NOMO-1 (cell line): ENCODE measurements at regions not wholly inside any gene's neighbourhood (a gene's known extent, or its start where the extent isn't known, plus 50 kb on each side); places are given as distances from the start of the nearest gene placed in this dataset.
A peak's percentile ranks its signal among the peaks of the same experiment; 100 is the strongest.
"Not testable (repeated sequence)": the region's sequence is repeated elsewhere in the genome, so short reads cannot be mapped to it uniquely, and the experiment has no call there.

Experiments used
- DNase-seq, 2 experiments: peaks; one replicate each; lab custom pipeline; 2025; ENCODE audit not compliant: unreplicated experiment in 2 of 2; lab: John Stamatoyannopoulos, UW

DNA sequence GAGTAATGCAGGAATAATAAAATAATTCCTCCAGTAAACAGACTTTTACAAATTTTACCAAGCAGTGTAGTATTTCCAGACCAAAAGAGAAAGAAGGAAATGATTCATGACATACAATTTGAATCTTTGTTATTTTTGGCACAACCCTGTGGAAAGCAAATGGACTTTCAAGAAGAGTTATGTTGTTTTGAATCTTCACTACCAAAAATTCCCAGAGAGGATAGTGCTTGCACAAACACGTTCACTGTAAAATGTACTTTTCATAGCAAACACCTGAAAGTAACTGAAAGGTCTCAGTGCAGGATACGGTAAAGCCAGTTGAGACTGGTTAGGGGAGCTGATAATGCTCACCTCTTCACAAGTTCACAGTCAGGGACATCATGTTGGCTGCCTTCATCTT is 107.1 kb downstream of the USP22 start:
- DNase-seq = no peak

DNA sequence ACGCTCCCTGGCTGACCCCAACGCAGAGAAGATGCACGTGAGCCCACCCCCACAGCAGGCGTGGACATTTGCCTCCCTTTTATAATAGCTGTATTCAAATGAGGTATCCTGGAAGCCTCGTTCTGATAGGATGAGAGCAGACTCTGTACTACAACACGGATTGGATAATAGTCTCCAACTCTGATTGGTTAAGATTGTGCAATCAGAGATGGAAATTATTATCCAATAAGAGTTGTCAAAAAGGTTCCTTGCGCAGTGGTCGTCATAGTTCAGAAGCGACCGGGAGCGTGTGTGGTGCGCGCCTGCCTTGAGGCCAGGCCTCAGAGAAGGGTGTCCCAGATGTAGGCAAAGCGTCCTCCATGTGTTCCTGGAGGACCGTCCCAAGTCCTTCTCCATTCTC is 104.6 kb downstream of the USP22 start:
- no peak for DNase-seq

DNA sequence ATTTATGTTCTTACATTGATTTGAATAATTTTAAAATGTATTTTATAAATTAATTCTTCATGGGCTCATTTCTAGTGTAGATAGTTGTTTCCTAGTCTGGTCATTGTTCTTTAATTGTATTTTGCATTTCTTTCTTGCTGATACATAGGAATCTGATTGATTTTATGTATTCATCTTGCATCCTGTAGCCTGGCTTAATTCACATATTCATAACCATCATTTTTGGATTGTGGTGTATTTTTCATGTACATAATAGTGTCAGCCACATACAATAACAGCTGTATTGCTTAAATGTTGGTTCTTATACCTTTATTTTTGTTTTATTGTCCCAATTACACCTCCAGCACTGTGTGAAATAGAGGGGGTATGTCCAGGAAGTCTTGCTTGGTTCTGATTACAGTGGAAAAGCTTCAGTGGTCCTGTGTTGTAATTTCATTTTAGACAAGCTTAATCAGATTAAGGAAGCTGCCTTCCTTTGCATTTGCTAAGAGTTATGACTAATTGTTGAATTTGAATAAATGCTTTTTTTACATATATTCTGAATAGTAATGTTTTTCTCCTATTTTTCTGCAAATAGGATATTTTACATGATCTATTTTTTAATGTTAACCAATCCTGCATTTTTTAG is 103.7 kb downstream of the USP22 start:
- DNase-seq = peak in 1 of 2 experiments; percentile 3

DNA sequence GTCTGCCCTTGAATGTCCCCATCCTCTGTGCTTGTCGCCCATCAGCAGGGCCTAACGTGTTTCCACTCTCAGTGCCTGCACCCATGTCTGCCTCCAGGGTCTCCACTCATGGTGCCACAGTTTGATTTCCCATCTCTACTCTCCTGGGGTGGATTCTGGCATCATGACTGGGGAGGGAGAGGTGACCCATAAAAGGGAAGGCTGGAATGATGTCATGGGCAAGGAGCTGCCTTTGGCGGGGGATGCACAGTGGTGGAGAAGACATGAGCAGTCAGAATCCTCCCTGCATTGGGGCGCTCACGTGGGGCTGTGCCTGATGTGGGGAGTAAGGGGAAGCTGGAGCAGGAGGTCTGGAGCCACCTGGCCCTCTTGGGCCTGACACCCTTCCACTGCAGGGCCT is 100.9 kb downstream of the USP22 start:
- no peak for DNase-seq

DNA sequence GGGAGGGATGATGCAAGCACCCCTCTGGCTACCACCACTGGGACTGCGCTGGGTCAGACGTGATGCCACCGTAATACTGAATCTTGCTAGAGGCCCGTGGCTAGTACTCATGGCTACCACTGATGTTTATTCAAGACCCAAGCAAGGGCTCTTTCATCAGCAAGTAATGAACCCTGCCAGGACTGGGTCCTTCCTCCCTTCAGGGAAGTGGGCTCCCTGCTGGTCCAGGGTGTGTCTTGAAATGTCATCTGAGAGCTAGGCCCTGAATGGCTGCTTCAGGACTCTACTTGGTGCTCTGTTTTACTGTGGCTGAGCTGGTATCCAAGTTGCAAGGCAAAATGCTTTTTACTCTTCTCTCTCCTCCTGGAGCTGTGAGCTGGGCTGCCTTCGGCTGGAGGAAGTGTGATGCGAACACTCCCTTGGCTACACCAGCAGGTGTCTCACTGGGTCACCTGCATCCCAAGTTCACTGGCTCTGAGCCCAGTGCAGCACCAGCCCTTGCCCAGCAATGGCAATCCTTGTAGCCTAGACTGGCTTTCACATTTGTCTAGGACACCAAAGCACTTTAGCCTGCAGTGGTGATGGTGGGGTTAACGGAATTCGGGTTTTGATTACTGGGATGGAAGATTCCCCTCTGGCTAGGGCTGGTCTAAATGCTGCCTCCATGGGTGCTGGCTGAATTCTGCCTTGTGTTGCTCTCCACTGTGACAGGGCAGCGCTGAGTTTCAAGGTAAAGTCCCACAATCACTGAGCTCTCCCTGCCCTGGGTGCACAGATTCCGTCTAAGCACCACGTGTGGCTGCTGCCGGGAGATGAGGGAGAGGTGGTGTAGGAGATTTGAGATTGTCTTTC is 98.6 kb downstream of the USP22 start:
- DNase-seq = no peak

DNA sequence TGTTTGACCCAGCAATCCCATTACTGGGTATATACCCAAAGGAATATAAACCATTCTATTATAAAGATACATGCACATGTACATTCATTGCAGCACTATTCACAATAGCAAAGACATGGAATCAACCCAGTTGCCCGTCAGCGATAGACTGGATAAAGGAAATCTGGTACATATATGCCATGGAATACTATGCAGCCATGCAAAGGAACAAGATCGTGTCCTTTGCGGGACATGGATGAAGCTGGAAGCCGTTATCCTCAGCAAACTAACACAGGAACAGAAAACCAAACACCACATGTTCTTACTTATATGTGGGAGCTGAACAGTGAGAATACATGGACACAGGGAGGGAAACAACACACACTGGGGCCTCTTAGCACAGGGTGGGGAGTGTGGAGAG is 95.1 kb downstream of the USP22 start:
- DNase-seq = not testable (repeated sequence)

DNA sequence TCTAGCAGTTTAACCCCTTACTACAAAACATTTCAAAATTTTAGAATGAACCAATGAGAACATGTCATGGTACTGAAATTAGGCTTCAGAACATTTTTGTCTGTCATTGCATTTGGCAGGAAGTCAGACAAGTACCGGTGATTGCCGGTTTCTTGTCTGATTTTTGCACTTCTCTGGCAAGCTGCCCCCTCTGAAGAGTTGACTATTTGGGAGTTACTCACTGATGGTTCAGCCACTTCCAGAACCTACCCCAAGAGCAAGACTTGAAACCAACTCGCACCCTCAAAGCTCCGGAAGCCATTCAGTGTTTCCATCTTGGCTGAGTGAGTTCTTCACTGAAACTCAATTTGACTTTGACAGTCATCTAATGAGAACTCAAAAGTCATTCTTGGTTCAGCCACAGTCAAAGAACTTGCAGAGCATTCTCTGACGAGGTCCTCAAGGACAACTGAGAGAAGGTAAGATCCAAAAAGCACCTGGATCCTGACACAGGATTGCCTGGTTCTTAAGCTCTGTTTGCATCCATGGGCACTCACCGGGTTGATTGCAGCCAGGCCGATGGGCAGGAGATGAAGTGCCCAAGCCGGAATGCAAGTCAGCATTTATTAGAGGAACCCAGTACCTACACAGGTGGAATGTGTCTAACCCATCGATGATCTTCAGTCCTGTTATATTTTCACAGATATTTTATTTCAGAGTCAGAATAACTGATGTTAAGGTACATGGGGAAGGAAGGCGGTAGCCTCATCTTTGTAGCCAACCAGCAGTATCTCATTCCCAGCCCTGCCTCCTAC is 93.6 kb downstream of the USP22 start:
- DNase-seq = no peak
